ENCODE measurements at regions not wholly inside any gene's neighbourhood (a gene's known extent, or its start where the extent isn't known, plus 50 kb on each side); places are given as distances from the start of the nearest gene placed in this dataset.
"Not testable (repeated sequence)": the region's sequence is repeated elsewhere in the genome, so short reads cannot be mapped to it uniquely, and the experiment has no call there.

DNA sequence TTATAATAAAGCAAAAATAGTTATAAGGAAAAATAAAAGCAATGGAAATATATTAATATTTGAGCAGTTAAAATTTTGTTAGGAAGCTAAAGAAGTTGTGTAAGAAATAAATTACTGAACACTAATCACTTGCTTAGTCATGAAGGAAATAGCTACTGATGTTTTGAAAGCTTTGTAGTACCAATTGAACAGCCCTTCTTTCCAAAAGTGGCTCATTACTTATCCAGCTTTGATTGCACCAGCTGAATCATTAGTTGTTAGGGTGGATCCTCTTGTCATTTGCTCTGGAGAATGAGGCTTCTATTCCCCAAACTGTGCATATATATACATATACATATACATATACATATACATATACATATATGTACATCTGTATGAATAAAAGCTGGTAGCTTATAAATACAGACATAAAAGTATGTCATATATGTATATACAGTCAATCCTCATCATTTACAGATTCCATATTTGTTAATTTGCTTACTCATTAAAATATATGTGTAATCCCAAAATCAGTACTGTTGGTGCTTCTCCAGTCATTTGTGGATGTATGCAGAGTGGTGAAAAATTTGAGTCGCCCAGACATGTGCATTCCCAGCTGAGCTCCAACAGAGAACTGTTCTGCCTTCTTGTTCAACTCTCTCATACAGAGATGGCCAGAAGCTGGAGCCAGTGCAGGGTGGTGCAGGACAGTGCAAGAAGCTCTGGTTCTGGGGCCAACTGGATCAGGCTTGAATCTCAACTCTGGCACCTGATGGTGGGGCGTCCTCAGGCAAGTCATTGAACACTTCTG, 214.1 kb downstream of the RPAP3 start:
- no peak for DNase-seq (ENCODE audit: low spot score)

DNA sequence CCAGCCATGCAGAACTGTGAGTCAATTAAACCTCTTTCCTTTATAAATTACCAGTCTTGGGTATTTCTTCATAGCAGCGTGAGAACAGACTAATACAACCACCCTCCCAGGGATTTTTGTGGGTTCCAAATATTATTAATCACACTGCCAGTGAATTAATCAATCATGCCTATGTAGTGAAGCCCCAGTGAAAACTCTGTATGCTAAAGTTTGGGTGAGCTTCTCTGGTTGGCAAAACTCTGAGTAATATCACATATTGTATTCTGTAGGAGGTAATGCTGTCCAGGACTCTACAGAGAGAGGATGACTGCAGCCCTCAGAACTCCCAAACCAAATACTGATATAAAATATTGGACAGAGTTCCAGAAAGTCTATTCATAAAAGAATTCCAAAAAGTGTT, 216.9 kb downstream of the RPAP3 start:
- DNase-seq (ENCODE audit: low spot score) = no peak

- DNase-seq (ENCODE audit: low spot score) = no peak
These were observed 224.8 kb downstream of the RPAP3 start for GRCh38 chr12:47481041-47481440.

- no peak for DNase-seq (ENCODE audit: low spot score)
These were observed 227.4 kb downstream of the RPAP3 start for GRCh38 chr12:47478426-47478825.

DNA sequence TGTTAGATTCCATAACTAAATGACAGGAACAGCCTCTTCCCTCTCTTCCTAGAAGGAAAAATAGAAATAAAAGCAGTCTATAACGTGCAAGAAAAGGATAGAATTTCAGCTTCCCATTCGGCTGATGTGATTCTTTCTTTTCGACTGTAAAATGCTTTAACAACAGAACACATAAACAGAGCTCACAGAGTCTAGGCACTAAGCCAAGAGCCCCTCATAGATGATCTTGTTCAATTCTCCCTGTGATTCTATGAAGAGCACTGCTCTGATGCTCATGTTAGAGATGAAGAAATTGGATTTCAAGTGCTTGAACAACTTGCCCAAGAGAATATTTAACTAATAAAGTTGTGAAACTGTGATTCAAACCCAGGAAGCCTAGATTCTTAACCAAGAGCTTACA, 232.7 kb downstream of the RPAP3 start:
- DNase-seq (ENCODE audit: low spot score) = no peak

- DNase-seq (ENCODE audit: low spot score) = not testable (repeated sequence)
These were observed 235.5 kb downstream of the RPAP3 start for GRCh38 chr12:47470349-47470748.

GRCh38 chr12:47463918-47464317, 241.9 kb downstream of the RPAP3 start:
- DNase-seq (ENCODE audit: low spot score) = not testable (repeated sequence)

GRCh38 chr12:47458279-47458678, 247.6 kb downstream of the RPAP3 start:
- no peak for DNase-seq (ENCODE audit: low spot score)

GRCh38 chr12:47449797-47450196, 256.0 kb downstream of the RPAP3 start:
- DNase-seq (ENCODE audit: low spot score) = no peak

- no peak for DNase-seq (ENCODE audit: low spot score)
These were observed 263.5 kb downstream of the RPAP3 start for GRCh38 chr12:47442310-47442709.

DNA sequence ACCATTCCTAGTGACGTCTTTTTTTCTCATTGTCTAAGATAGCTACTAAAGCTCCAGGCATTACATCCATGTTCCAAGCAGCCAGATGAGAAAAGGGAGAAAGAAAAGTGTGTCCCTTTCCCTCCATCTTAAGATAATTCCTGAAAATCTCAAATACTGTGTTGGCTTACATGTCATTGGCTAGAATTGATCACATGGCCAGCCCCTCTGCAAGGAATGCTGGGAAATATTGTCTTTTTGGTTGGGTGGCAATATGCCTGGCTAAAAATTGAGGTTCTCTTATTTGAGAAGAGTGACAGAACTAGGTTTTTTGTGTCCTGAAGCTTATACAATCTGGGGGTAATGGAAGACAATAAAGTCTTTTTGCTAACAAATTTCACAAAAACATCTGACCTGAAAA, 264.3 kb downstream of the RPAP3 start:
- no peak for DNase-seq (ENCODE audit: low spot score)

- no peak for DNase-seq (ENCODE audit: low spot score)
These were observed 267.7 kb downstream of the RPAP3 start for GRCh38 chr12:47438175-47438574.

- no peak for DNase-seq (ENCODE audit: low spot score)
These were observed 268.3 kb downstream of the RPAP3 start for GRCh38 chr12:47437570-47437969.

DNA sequence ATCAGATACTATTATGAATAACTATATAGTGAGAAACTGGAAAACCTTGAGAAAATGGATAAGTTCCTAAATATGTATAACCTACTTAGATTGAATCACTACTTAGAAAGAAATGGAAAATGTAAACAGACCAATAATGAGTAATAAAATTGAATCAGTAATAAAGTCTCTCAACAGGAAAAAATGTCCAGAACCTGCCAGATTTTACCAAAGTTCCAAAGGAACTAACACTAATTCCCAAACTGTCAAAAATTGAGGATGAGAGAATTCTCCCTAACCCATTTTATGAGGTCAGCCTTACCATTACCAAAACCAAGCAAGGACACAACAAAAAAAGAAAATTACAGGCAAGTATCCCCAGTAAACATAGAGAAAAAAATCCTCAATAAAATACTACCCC, 272.0 kb downstream of the RPAP3 start:
- DNase-seq (ENCODE audit: low spot score) = no peak

- DNase-seq (ENCODE audit: low spot score) = not testable (repeated sequence)
These were observed 279.0 kb downstream of the RPAP3 start for GRCh38 chr12:47426678-47427309.

DNA sequence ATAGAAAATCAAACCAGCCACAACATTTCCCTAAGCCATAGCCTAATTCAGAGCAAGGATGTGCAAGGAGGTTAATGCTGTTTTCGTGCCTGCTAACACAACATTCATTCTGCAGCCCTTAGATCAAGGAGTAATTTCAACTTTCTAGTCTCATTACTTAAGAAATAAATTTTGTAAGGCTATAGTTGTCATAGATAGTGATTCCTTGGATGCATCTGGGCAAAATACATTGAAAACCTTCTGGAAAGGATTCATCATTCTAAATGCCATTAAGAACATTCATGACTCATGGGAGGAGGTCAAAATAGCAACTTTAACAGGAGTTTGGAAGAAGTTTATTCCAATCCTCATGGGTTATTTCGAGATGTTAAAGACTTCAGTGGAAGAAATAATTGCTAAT, 283.2 kb downstream of the RPAP3 start:
- peak; percentile 85 for DNase-seq (ENCODE audit: low spot score)

DNA sequence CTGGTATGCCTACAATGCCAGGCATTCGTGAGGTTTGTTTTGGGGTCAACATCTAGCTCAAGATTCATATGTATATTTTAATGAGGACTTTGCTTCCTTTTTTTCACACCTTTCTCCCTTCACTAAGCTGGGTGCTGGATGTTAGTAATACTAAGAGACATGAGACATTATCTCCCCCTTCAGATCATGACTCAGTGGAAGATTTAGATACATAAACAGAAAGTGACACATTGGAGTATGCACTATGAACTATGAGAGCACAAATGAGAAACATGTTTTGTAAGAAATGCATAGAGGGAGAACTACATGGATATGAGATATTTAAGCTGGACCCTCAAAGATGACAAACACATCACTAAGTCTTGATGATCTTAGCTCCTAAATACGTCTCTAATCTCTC, 286.3 kb downstream of the RPAP3 start:
- no peak for DNase-seq (ENCODE audit: low spot score)

DNA sequence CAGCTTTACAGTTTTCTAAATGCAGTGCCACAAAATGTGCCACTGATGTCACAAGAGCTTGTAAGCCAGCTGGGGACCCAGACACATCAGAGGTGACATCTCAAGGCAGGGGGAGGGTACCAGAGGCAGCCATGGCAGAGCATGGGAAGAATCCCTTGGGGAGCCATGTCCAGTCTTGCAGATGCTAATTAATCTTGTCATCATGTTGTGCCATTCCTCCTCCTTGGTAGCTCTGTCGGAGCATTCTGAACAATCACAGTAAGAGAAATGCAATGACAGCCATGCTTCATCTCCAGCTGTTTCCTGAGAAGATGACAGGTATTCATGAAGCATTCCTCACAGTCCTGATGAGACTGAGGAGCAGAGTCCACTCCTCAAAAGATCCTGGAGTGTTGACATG, 287.9 kb downstream of the RPAP3 start:
- DNase-seq (ENCODE audit: low spot score) = no peak

GRCh38 chr12:47417121-47417520, 288.7 kb downstream of the RPAP3 start:
- DNase-seq (ENCODE audit: low spot score) = no peak

DNA sequence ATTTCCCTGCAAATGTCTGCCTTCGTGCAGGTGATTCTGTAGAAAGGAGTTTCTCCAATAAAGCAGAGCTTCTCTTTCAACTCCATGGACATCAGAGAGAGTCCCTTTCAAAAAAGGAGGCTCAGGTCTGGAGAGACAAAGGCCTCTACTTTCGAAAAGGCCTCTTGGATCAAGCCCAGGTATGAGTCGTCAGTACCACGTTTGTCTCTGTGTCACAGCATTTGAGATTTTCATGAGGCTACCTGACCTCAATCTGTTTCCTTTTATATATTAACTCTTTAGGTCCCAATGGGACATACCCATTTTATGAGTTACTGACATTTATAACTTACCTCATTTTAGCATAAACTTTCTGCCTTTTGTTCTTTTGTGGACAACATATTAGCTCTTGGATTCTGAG, 290.8 kb downstream of the RPAP3 start:
- DNase-seq (ENCODE audit: low spot score) = no peak

DNA sequence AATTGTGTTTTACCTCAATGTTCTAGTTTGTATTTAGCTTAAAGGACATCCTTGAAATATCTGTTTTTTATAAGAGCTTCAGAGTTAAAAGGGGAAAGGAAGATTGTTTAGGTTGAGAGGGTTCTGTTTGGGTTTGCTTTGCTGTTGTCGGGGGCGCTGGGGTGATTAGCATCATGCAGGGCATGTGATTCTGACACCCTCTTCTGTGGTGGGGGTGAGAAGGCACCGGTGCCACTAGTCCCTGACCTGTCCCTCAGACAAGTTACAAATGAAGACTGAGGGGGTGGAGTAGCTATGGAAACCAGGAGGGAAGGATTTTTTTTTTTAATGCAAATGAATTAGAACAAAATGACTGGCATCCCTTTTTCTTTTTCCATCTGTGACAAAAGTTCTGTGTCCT, 291.3 kb downstream of the RPAP3 start:
- DNase-seq (ENCODE audit: low spot score) = no peak

GRCh38 chr12:47413806-47414205, 292.0 kb downstream of the RPAP3 start:
- DNase-seq (ENCODE audit: low spot score) = no peak

GRCh38 chr12:47412601-47413236, 293.1 kb downstream of the RPAP3 start:
- no peak for DNase-seq (ENCODE audit: low spot score)
